Activated CD8-positive, alpha-beta T cell treated with anti-CD3 and anti-CD28 coated beads for 36 hours (primary cell): ENCODE measurements at regions not wholly inside any gene's neighbourhood (a gene's known extent, or its start where the extent isn't known, plus 50 kb on each side); places are given as distances from the start of the nearest gene placed in this dataset.
"Not testable (repeated sequence)": the region's sequence is repeated elsewhere in the genome, so short reads cannot be mapped to it uniquely, and the experiment has no call there.

Experiments used
- ATAC-seq: fragments of 200-7000 bp; cut with Tn5 transposase; one replicate; pipeline ENCODE4 v1.10.0; 2021; ENCODE audit warnings: mild to moderate bottlenecking, moderate library complexity
- CTCF ChIA-PET: fragments of 350-600 bp; sonication (Branson Sonifier 250); formaldehyde crosslinking; loops from one replicate; lab custom pipeline; 2021; ENCODE audit warnings: antibody characterized with exemption; lab: Charles Lee
- POLR2A ChIA-PET: fragments of 350-600 bp; sonication (Branson Sonifier 250); formaldehyde crosslinking; loops from one replicate; lab custom pipeline; 2021; ENCODE audit warnings: antibody characterized with exemption; lab: Charles Lee
- DNase-seq: peaks from one replicate; pipeline ENCODE4 v3.0.0-alpha.2; 2020
- H3K27ac Mint-ChIP-seq: one replicate; pipeline ENCODE4 v1.8.0; 2021; ENCODE audit warnings: mild to moderate bottlenecking, mixed read lengths
- H3K27me3 Mint-ChIP-seq: one replicate; pipeline ENCODE4 v1.8.0; 2021; ENCODE audit warnings: mixed read lengths
- H3K36me3 Mint-ChIP-seq: one replicate; pipeline ENCODE4 v1.8.0; 2021; ENCODE audit warnings: low read depth, mixed read lengths
- H3K4me1 Mint-ChIP-seq: one replicate; pipeline ENCODE4 v1.8.0; 2021; ENCODE audit warnings: low read depth, mixed read lengths
- H3K4me3 Mint-ChIP-seq: one replicate; pipeline ENCODE4 v1.8.0; 2021; ENCODE audit warnings: mild to moderate bottlenecking, moderate library complexity, mixed read lengths
- H3K9me3 Mint-ChIP-seq: one replicate; pipeline ENCODE4 v1.8.0; 2021; ENCODE audit warnings: mixed read lengths
- CTCF ChIP-seq: fragments of 200-600 bp; IDR thresholded peaks from one replicate; pipeline ENCODE4 v1.8.0; 2022; ENCODE audit warnings: antibody characterized with exemption, mild to moderate bottlenecking
- intact Hi-C: fragments of 100-400 bp; cut with micrococcal nuclease; formaldehyde crosslinking; loops from one replicate; pipeline ENCODE4 v1.10.0; 2022

GRCh38 chr5:44150075-44150723 lies 239.0 kb downstream of the FGF10 start:
- Mint-ChIP-seq H3K27me3 (no peaks in the 10 kb centered on the region), H3K4me3 (no peak overlapping the region), H3K4me1 (no peaks in the 10 kb centered on the region), H3K36me3 (no peaks in the 10 kb centered on the region), H3K27ac (no peak overlapping the region), H3K9me3 (peaks cover 12% of the 10 kb centered on the region)
- DNase-seq (no peak), ATAC-seq (no peak)
- no peak for TF ChIP-seq CTCF
- CTCF ChIA-PET = no interaction called here
- POLR2A ChIA-PET = no interaction called here
- intact Hi-C loops = no loop called here

GRCh38 chr5:44117947-44118346 lies 271.3 kb downstream of the FGF10 start:
- H3K9me3 Mint-ChIP-seq, H3K4me3 Mint-ChIP-seq, CTCF ChIA-PET, ATAC-seq, H3K36me3 Mint-ChIP-seq, H3K27me3 Mint-ChIP-seq, POLR2A ChIA-PET, intact Hi-C loops, DNase-seq, H3K4me1 Mint-ChIP-seq, H3K27ac Mint-ChIP-seq: not testable (repeated sequence)

GRCh38 chr5:44108232-44108631 lies 281.0 kb downstream of the FGF10 start:
- CTCF ChIA-PET, H3K4me1 Mint-ChIP-seq, ATAC-seq, H3K4me3 Mint-ChIP-seq, H3K36me3 Mint-ChIP-seq, intact Hi-C loops, H3K27me3 Mint-ChIP-seq, DNase-seq, H3K27ac Mint-ChIP-seq: not testable (repeated sequence)
- peaks cover 20% of the 10 kb centered on the region for H3K9me3 Mint-ChIP-seq
- POLR2A ChIA-PET = interaction anchor here (0.6 kb wide), 1 partner anchor 98 kb away, joined by 3 read pairs; no protein-coding TSS in a partner anchor

- H3K36me3 Mint-ChIP-seq = no peaks in the 10 kb centered on the region
- no peak for TF ChIP-seq CTCF
- H3K9me3 Mint-ChIP-seq = no peaks in the 10 kb centered on the region
- no peaks in the 10 kb centered on the region for H3K4me1 Mint-ChIP-seq
- intact Hi-C loops = no loop called here
- no peaks in the 10 kb centered on the region for H3K27me3 Mint-ChIP-seq
- H3K4me3 Mint-ChIP-seq = no peak overlapping the region
- CTCF ChIA-PET = no interaction called here
- POLR2A ChIA-PET = no interaction called here
- no peak overlapping the region for H3K27ac Mint-ChIP-seq
- DNase-seq (no peak), ATAC-seq (no peak)
Measured at GRCh38 chr5:44099643-44100042, 289.6 kb downstream of the FGF10 start.

GRCh38 chr5:44089424-44090144 lies 299.6 kb downstream of the FGF10 start:
- ChIA-PET CTCF (no interaction called here), POLR2A (no interaction called here)
- DNase-seq (no peak), ATAC-seq (no peak)
- Mint-ChIP-seq H3K36me3 (no peaks in the 10 kb centered on the region), H3K4me3 (no peak overlapping the region), H3K27ac (no peak overlapping the region), H3K4me1 (no peaks in the 10 kb centered on the region), H3K27me3 (no peaks in the 10 kb centered on the region), H3K9me3 (no peaks in the 10 kb centered on the region)
- intact Hi-C loops = no loop called here
- TF ChIP-seq CTCF = no peak

- DNase-seq (no peak), ATAC-seq (no peak)
- Mint-ChIP-seq H3K9me3 (peaks cover 5% of the 10 kb centered on the region), H3K4me3 (no peak overlapping the region), H3K4me1 (no peaks in the 10 kb centered on the region), H3K36me3 (no peaks in the 10 kb centered on the region), H3K27me3 (no peaks in the 10 kb centered on the region), H3K27ac (no peak overlapping the region)
- TF ChIP-seq CTCF = no peak
- intact Hi-C loops = no loop called here
- ChIA-PET POLR2A (no interaction called here), CTCF (no interaction called here)
Measured at GRCh38 chr5:44085083-44085482, 304.1 kb downstream of the FGF10 start.

GRCh38 chr5:44074547-44074946 lies 314.7 kb downstream of the FGF10 start:
- DNase-seq, CTCF ChIA-PET, POLR2A ChIA-PET, ATAC-seq, H3K36me3 Mint-ChIP-seq, intact Hi-C loops, H3K9me3 Mint-ChIP-seq, H3K27ac Mint-ChIP-seq, H3K4me3 Mint-ChIP-seq, H3K27me3 Mint-ChIP-seq, H3K4me1 Mint-ChIP-seq: not testable (repeated sequence)
